Mucosa of gallbladder (tissue), 1 donor: ENCODE measurements at regions not wholly inside any gene's neighbourhood (a gene's known extent, or its start where the extent isn't known, plus 50 kb on each side); places are given as distances from the start of the nearest gene placed in this dataset.
"Not testable (repeated sequence)": the region's sequence is repeated elsewhere in the genome, so short reads cannot be mapped to it uniquely, and the experiment has no call there.

Experiments used
- DNase-seq: peaks from one replicate; pipeline ENCODE4 v3.0.0-alpha.2; 2020; ENCODE audit warnings: low spot score
- donor health status: DM: no; HTN: no; CAD: no.

GRCh38 chr14:104304451-104305351 is 166.3 kb downstream of the KIF26A start:
- no peak for DNase-seq

- no peak for DNase-seq
These were observed 167.4 kb downstream of the KIF26A start for GRCh38 chr14:104305511-104306449.

- DNase-seq: no peak
These were observed 168.2 kb downstream of the KIF26A start for GRCh38 chr14:104306450-104307040.

GRCh38 chr14:104307246-104307626 is 168.8 kb downstream of the KIF26A start:
- DNase-seq: no peak

- DNase-seq: no peak
These were observed 169.4 kb downstream of the KIF26A start for GRCh38 chr14:104307627-104308401.

- not testable (repeated sequence) for DNase-seq
These were observed 170.1 kb downstream of the KIF26A start for GRCh38 chr14:104308534-104308933.

- DNase-seq: no peak
These were observed 171.4 kb downstream of the KIF26A start for GRCh38 chr14:104309657-104310369.

GRCh38 chr14:104311358-104311757 is 173.0 kb downstream of the KIF26A start:
- DNase-seq: no peak

GRCh38 chr14:104313674-104314073 is 175.3 kb downstream of the KIF26A start:
- no peak for DNase-seq

- no peak for DNase-seq
These were observed 176.0 kb downstream of the KIF26A start for GRCh38 chr14:104314251-104314941.

GRCh38 chr14:104315169-104315568 is 176.8 kb downstream of the KIF26A start:
- DNase-seq: no peak

- DNase-seq: no peak
These were observed 177.2 kb downstream of the KIF26A start for GRCh38 chr14:104315625-104316024.

- no peak for DNase-seq
These were observed 177.8 kb downstream of the KIF26A start for GRCh38 chr14:104316121-104316722.

GRCh38 chr14:104316723-104317491 is 178.5 kb downstream of the KIF26A start:
- DNase-seq: no peak

GRCh38 chr14:104317492-104317805 is 179.1 kb downstream of the KIF26A start:
- no peak for DNase-seq

- DNase-seq: no peak
These were observed 179.7 kb downstream of the KIF26A start for GRCh38 chr14:104317975-104318557.

- DNase-seq: no peak
These were observed 180.4 kb downstream of the KIF26A start for GRCh38 chr14:104318558-104319490.
